ENCODE measurements at regions not wholly inside any gene's neighbourhood (a gene's known extent, or its start where the extent isn't known, plus 50 kb on each side); places are given as distances from the start of the nearest gene placed in this dataset.

- Mint-ChIP-seq H3K27me3 (ENCODE audit: insufficient read depth) (no peaks in the 10 kb centered on the region; the same call in 1 of the 2 replicates), H3K9me3 (peaks cover 14% of the 10 kb centered on the region), H3K36me3 (ENCODE audit: low read depth) (0 out of 2 replicates have a peak, but pooled peaks cover 5% of the 10 kb centered on the region), H3K4me1 (ENCODE audit: low read depth) (peaks cover 8% of the 10 kb centered on the region; the same call in 1 of the 2 replicates), H3K27ac (no peak overlapping the region), H3K4me3 (no peak overlapping the region)
- no peak for TF ChIP-seq CTCF (IDR thresholded peaks at IDR 0.05)
- no peak for DNase-seq
These were observed 866.8 kb downstream of the DSC3 start for GRCh38 chr18:30175621-30176225.

GRCh38 chr18:30175061-30175574, 867.4 kb downstream of the DSC3 start:
- H3K27me3 Mint-ChIP-seq (ENCODE audit: insufficient read depth): no peaks in the 10 kb centered on the region; the same call in 1 of the 2 replicates
- peaks cover 8% of the 10 kb centered on the region; the same call in 1 of the 2 replicates for H3K4me1 Mint-ChIP-seq (ENCODE audit: low read depth)
- TF ChIP-seq CTCF (IDR thresholded peaks at IDR 0.05): no peak
- peaks cover 14% of the 10 kb centered on the region for H3K9me3 Mint-ChIP-seq
- H3K27ac Mint-ChIP-seq: no peak overlapping the region
- no peak overlapping the region for H3K4me3 Mint-ChIP-seq
- H3K36me3 Mint-ChIP-seq (ENCODE audit: low read depth): 0 out of 2 replicates have a peak, but pooled peaks cover 5% of the 10 kb centered on the region
- DNase-seq: no peak

- no peak for TF ChIP-seq CTCF (IDR thresholded peaks at IDR 0.05)
- H3K4me1 Mint-ChIP-seq (ENCODE audit: low read depth): no peaks in the 10 kb centered on the region
- H3K4me3 Mint-ChIP-seq: no peak overlapping the region
- H3K9me3 Mint-ChIP-seq: peaks cover 7% of the 10 kb centered on the region
- H3K27ac Mint-ChIP-seq: no peak overlapping the region
- no peaks in the 10 kb centered on the region for H3K36me3 Mint-ChIP-seq (ENCODE audit: low read depth)
- no peak for DNase-seq
- no peaks in the 10 kb centered on the region; the same call in 1 of the 2 replicates for H3K27me3 Mint-ChIP-seq (ENCODE audit: insufficient read depth)
These were observed 879.0 kb downstream of the DSC3 start for GRCh38 chr18:30163573-30163972.

GRCh38 chr18:30160124-30160523, 882.4 kb downstream of the DSC3 start:
- no peaks in the 10 kb centered on the region for H3K36me3 Mint-ChIP-seq (ENCODE audit: low read depth)
- no peak overlapping the region for H3K4me3 Mint-ChIP-seq
- peaks cover 2% of the 10 kb centered on the region; the same call in 1 of the 2 replicates for H3K27me3 Mint-ChIP-seq (ENCODE audit: insufficient read depth)
- H3K27ac Mint-ChIP-seq: no peak overlapping the region
- H3K9me3 Mint-ChIP-seq: no peaks in the 10 kb centered on the region; the same call in 1 of the 2 replicates
- no peaks in the 10 kb centered on the region for H3K4me1 Mint-ChIP-seq (ENCODE audit: low read depth)
- TF ChIP-seq CTCF (IDR thresholded peaks at IDR 0.05): no peak
- DNase-seq: no peak

- Mint-ChIP-seq H3K9me3 (no peaks in the 10 kb centered on the region), H3K4me3 (no peak overlapping the region), H3K27me3 (ENCODE audit: insufficient read depth) (no peaks in the 10 kb centered on the region), H3K36me3 (ENCODE audit: low read depth) (no peaks in the 10 kb centered on the region), H3K27ac (no peak overlapping the region), H3K4me1 (ENCODE audit: low read depth) (no peaks in the 10 kb centered on the region)
- DNase-seq: no peak
- TF ChIP-seq CTCF (IDR thresholded peaks at IDR 0.05): no peak
These were observed 891.8 kb downstream of the DSC3 start for GRCh38 chr18:30150586-30151250.

Data from HFFc6 (cell line).